MV-4-11 (cell line): ENCODE measurements at regions not wholly inside any gene's neighbourhood (a gene's known extent, or its start where the extent isn't known, plus 50 kb on each side); places are given as distances from the start of the nearest gene placed in this dataset.
A peak's percentile ranks its signal among the peaks of the same experiment; 100 is the strongest.

Experiments
- DNase-seq: peaks from one replicate; lab custom pipeline; 2025; lab: John Stamatoyannopoulos, UW

DNA sequence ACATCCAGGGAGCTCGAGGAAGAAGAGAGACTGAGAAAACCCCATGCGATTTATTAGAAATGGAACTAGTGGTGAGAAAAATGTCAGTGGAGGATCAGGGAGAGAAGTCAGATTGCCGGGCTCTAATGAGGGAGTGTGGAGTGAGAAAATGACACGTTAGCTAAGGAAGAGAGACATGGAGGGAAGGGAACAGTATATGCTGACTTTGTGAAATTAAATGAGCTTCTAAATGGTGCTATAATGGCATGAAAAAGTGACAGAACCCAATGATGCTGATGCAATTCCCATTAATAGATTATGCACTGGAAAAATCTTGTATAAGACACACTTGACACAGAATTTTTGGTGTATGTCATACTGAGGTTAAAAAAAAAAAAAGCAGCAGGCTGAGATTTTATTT is 112.6 kb downstream of the HSPH1 start:
- no peak for DNase-seq

DNA sequence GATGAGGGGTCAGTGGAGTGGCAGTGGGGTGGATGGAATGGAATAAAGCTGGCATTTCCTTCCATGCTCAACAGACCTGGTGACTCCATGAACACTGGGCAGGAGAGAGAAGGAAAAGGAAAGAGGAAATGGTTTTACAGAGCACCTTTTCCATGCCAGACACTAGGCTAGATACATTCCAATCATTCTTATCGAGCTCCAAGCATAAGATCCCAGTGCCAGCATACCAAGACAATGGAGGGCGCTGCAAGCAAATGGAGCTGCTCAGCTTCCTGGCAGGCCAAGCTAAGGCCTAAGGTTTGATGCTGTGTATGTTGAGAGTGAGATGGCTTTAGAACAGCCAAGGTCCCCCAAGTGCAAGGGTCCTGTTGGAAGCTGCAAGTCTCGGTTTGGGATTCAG is 113.2 kb downstream of the HSPH1 start:
- no peak for DNase-seq

GRCh38 chr13:31046711-31047279 is 114.3 kb downstream of the TEX26 start:
- DNase-seq, result no peak

GRCh38 chr13:31045286-31046081 is 113.0 kb downstream of the TEX26 start:
- peak; percentile 94 for DNase-seq

DNA sequence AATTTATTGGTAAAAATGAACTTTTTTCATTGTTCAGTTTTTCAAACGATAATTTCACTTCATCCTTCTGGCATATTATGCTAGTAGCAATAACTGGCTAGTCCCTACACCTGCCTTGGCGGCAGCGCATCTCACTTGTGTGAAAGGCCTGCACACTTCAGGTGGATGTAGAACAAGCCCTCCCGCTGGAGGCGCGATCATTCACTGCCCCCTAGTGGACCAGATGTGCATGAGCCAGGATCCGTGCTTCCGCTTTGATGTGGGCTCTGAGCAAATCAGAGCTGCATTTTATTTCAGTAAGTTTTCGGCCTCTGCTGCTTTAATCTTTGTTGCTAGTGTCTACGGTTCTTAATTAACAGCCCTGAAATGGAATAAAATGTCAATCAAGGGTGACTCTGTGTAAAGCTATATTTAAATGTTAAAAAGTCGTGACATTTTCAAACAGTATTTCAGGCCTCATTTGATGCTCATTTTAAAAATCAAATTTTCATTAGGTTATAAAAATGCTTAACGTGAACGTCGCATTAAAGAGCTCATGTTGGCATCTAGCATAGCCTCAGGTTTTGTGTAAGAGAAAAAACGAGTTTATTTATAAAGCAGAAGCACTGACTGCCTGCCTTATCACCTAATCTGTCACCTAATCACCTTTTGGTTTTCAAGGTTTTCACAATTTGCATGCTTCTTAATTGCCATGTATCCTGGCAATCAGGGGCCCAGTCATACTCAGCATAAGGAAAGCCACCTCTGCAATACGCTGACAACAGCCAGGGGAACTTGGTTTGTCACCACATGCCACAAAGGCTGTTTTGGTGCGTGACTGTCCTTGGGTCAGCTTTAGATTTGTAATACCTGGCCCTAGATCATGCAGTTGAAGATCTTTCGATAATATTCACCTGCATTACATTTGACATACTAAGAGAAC is 112.2 kb downstream of the TEX26 start:
- peak; percentile 72 for DNase-seq

GRCh38 chr13:31043957-31044356 is 111.5 kb downstream of the TEX26 start:
- no peak for DNase-seq

GRCh38 chr13:31042481-31043165 is 110.2 kb downstream of the TEX26 start:
- DNase-seq, result no peak

GRCh38 chr13:31042049-31042448 is 109.6 kb downstream of the TEX26 start:
- DNase-seq, result no peak

DNA sequence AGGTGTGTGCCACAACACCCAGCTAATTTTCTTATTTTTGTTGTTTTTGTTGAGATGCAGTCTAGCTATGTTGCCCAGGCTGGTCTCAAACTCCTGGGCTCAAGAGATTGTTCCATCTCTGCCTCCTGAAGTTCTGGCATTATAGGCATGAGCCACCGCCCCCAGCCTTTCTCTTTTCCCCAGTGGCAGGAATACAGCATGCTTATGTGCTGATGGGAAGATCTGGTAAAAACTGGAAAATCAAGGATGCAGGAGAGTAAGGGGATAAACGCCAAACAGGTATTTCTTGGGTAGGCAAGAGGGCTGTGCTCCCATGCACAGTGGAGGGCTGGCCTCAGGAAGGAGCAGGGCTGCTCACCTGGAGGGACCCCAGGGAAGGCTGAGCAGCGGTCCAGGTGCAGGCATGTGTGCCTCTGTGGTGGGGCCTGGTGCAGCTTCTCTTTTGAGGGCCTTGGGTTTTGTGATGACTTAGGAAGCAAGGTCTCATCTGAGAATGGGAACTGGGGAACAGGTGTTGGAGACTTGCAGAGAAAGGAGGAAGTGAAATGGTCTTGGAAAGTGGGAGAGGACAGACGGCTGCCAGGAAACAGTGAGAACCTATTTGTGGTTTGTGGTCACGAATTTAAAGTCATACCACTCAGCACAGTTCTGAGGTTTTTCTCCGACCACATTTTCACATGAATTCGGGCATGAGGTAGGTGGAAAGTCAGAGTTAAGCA is 106.5 kb downstream of the TEX26 start:
- peak; percentile 98 for DNase-seq

DNA sequence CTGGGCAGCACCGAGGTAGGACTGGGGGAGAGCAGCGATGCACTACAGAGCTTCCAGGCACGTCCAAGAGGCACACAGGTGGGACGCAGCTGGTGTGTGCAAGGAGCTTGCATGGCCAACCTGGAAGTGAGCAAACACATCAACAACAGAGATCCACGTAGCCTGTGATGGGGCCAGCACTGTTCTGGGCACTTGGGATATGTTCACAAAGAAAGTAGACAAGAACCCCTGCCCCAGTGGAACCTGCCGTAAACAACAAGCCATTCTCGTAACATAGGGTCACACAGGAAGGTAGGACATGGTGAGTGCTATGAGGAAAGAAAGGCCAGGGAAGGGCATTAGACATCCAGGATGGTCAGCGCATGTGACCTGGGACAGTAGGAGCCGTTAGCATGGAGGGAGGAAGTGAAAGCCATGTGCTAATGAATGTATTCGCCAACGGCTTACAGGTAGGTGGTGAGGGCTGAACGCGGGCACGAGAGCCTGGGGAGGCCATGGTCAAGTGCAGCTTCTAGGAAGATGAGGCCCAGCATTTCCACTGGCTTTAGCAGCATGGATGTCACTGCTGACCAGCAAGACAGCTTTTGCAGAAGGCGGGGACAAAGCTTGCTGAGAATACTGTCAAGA is 105.5 kb downstream of the TEX26 start:
- peak; percentile 27 for DNase-seq

GRCh38 chr13:31036731-31037695 is 104.6 kb downstream of the TEX26 start:
- DNase-seq, result peak; percentile 98

DNA sequence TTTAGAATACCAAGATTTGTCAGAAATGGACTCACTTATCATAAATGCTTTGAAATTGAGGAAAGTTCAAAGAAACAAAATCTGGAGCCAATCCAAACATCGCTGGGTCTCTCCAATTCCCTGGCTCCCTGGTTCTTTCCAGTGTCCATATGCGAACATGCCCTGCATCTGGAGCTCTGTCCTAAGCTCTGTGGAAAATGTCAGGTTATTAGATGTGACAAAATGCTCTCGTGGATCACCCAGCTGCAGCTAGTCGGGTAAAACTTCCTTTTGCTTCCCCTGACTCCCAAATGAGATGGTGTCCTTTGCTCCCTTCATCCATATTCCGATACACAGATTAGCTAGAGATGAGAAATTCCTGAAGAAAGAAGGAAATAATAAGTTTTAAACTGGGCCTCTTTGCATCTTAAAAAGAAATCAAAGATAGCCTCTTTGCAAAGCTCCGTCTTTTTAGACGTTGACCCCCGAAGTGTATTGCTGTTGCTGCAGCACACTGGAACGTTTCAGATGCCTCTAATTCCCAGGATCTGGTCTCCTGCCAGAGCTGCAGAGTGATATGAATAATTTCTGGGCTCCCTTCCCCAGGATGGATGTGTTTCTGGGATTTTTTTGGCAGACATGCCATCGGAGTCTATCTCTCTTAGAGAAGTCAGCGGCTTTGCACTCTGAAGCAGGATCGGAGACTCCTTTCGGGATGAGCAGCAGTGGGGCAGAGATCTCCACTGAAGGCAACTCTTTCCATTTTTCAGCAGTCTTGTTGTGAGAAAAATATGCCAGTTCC is 102.9 kb downstream of the TEX26 start:
- no peak for DNase-seq

DNA sequence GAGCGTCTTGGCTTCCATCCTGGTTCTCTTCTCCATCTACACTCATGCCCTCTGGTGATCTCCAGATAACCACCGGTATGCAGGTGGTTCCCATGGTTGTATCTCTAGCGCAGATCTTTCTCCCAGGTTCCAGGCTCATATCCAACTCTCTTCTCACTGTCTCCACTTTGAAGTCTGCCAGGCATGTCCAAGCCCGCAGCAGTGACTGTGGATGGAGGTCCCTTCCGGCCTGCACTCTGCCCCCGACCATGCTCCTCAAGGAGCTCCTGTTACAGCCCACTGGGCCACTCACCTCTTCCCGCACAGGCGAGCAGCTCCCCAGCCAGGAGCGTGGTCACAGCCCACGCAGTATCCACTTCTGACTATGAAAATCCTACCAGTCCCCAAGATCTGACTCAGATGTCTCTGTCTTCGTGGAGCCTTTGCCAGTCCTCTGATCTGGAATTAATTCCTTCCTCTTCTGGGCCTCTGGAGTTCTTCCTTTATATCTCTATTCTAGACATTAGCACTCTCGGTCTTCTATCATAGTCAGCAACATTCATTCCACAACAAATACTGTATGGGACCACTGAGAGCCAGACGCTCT is 100.2 kb downstream of the TEX26 start:
- DNase-seq, result no peak

DNA sequence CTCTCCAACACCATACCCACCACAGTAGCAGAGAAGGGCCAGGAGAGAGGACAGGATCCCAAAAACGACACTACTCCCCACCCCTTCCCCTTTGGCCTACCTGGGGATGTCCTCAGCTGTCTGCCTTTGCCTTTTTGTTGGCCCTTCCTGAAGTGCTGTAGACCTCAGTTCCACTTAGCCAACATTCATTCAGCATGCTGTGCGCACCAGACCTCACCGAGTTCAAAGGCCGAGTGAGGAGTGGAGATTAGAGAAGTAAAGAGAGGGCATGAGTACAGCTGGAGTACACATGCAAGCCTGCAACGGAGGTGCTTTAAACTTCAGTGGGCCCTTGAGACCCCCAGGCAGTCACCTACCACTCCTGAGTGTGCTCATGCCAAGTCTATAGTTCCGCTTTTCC is 99.0 kb downstream of the TEX26 start:
- DNase-seq, result no peak

DNA sequence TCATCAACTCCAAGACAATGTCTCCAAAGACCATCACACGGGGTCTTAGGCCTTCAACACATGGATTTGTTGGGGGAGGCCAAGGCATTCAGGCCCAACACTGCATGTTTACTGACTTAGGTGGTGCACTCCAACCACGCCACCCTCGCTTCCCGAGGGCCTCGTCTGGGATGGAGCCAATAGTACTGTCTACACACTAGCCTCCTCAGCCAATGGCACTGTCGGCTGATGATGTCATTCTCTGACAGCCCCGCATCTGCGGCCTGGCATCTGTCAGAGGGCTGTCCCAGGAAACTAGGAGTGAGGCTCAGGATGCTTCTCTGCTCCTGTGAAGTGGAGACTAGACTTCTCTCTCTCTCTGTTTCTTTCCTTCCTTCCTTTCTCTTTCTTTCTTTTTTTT is 96.6 kb downstream of the TEX26 start:
- no peak for DNase-seq

DNA sequence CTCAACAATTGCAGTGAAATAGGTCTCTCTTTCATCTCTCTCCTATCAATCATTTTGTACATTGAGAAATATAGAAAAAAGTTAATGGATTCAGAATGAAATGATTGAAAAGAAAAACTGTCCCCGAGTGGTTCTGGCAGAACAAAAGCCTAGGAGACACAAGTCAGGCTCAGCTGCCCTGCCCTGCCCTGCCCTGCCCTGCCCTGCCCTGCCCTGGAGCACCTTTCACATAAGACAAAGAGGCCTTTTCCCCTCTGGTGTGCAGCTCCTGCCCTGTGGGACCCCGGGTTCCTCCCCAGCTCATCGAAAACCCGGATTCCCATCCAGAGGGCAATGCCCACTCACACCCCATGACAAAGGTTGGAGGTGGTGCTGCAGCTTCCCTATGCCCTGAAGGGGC is 94.7 kb downstream of the TEX26 start:
- DNase-seq, result no peak
